CD1c-positive myeloid dendritic cell (primary cell): ENCODE measurements at regions not wholly inside any gene's neighbourhood (a gene's known extent, or its start where the extent isn't known, plus 50 kb on each side); places are given as distances from the start of the nearest gene placed in this dataset.
"Not testable (repeated sequence)": the region's sequence is repeated elsewhere in the genome, so short reads cannot be mapped to it uniquely, and the experiment has no call there.

Source experiments
- DNase-seq: peaks from one replicate; pipeline ENCODE4 v3.0.0-alpha.2; 2016; ENCODE audit errors: extremely low spot score

DNA sequence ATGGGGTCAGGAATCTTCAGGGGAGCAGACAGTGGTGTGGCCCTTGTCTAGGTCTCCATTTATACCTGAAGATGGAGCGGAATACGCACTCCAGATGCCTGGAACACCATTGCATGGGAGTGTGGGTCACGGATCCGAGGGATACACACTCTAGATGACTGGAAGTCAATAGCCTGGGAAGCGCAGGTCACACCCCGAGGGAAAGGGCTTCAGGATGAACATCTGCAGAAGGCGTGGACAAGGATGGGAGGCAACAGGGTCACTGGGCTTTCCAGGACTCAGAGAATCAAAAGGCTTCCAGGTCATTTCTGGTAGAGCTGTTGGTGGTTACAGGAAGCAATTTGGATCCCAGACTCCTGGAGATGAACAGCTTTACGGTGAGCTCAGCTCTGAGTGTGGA is 382.2 kb upstream of the KLF6 start:
- no peak for DNase-seq

DNA sequence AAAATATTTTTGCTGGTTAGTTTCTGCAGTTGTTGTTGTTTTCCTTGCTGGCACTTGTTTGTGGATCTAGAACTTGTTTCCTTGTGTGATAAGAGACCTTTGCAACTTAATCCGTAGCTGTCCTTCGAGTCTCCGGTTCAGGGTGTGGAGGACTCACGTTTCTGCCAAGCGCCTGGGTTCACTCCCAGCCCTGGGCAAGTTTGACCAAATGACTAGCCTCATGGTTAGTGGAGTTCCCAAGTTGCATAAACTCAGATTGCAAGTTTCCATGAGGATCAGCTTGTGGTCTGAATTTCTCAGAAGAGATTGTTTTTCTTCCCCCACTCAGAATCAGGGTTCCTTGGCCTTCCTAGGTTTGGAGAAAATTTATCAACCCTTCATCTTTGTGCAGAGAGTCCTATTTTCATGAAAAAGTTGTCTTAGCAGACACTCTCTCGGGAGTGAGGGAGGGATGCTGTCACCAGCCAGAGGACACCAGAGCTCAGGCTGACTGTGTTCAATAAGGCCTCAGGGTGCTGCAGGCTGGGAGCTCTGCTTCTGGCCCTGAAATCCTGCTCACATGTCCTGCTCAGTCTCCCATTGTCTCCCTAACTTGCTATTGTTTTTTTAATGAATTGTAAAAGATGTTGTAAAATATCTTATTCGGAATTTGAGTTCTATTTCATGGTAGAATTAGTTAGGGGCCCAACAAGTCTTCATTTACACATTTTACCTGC is 377.7 kb upstream of the KLF6 start:
- no peak for DNase-seq

DNA sequence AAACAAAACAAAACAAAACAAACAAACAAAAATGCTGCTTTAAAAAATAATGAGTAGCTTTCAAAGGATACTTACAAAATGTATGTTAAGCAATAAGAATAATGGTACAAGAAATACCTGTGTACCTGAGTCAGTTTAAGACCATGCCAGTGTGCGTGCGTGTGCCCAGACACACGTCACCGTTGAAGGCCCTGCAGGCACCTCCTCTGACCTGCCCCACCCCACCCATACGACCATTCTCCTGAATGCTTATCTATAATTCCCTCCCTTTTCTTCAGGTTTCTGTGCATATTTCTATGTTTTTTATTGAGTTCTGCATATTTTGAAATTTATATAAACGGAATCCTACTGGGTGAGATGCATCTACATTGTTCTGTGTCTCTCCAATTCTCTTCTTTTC is 374.2 kb upstream of the KLF6 start:
- DNase-seq: no peak

DNA sequence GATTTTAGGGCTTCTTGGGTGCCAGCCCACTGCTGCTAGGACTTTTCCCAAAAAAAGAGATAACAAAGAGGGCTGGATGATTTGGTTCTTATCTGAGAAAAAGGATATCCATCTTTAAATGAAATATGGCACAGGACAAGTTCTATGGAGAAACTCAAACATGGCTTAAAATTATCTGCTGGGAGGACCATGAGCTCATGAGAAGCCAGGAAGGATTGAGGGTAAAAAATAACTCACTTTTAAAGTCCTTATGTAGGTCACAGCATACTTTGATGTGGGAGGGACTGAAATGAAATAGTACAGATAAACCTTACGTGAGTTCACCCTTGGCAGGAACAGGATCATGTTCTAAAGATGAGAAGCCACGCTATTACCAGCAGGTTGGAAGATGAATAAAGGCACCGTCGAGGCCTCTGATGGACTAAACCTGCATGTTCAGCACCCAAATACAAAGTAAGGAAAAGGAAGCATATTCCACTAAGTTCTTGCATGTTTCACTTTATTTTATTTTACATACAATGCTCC is 369.2 kb upstream of the KLF6 start:
- DNase-seq: no peak

DNA sequence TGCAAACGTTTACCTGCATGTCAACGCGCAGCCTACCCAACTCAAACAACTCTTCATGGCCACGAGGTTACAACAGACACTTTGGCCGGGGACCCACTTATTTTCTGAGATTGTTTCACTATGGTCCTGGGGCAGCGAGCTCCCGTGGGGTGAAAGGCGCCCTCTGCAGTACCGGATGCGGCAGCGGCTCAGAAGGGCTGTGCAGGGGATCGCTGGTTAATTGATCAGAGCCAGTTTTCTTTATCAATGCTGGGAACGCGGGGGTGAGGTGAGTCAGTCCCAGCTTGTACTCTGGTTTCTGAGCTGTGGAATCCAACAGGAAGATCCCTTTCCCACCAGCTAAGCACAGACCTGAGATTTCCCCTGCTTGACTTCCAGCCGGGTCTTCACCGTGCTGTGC is 366.5 kb upstream of the KLF6 start:
- no peak for DNase-seq

DNA sequence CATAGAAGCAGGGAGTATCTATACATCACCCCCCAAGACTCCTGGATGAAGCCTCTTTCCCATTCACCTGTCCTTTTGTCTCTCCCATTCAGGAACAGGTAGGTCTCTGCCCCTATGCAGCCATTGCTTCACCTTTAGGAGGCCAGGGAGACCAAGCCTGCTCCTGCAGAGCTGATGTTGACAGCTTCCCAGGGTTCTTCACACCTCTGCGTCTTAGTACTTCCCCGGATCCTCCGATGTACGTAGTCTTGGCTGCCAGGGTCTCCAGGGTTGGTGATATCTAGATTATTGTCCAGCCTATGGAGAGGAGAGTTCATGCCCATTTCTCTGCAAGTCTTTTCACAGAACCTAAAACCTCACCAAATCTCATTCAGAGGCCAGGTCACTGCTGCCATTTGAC is 365.7 kb upstream of the KLF6 start:
- DNase-seq: no peak

DNA sequence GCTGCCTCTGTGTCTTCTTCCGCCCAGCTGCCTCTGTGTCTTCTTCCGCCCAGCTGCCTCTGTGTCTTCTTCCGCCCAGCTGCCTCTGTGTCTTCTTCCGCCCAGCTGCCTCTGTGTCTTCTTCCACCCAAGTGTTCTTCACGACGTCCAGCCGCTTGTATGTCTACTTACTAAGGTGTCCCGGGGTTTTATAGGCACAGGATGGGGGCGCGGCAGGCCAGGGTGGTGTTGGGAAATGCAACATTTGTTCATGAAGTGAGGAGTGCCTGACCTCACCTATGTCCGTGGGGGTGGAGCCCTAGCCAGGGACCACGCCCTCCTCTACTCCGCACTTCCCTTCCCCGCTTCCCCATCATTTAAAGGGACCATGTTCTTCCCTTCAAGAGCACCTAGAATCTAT is 364.5 kb upstream of the KLF6 start:
- not testable (repeated sequence) for DNase-seq

DNA sequence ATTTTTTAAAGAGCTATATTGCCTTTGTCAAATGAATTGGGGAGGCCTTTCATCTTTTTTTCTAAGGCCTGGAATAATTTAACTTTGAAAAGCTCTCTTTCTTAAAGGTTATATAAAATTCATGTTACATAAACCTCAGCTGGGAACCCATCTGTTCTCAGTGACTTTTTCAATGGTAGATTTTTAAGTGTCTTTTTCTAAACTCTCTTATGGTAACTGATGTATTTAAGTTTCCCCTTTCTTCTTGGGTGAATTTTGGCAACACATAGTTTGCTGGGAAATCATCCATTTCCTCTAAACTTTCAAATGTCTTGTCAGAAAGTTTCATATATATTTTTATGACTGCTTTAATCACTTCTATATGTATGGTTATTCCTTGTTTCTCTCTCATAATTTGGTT is 362.2 kb upstream of the KLF6 start:
- DNase-seq: no peak

DNA sequence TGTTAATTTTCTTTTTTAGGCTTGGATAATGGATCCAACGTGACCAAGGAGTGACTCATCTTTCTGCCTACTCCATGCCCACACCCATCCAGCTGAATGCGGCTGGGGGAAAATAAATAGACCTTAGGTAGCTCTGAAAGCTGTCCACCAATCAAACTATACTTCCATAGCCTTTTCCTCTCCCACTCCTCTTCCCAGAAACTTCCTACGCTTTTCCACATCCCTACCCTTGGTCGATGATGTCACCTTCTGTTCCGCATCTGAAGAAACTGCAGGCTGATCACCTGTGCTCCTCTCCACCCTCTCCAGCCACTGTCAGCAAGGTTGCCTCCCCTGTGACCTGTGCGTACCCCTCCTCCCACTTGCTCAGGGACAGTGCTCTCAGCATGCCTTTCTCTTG is 359.8 kb upstream of the KLF6 start:
- DNase-seq: no peak

DNA sequence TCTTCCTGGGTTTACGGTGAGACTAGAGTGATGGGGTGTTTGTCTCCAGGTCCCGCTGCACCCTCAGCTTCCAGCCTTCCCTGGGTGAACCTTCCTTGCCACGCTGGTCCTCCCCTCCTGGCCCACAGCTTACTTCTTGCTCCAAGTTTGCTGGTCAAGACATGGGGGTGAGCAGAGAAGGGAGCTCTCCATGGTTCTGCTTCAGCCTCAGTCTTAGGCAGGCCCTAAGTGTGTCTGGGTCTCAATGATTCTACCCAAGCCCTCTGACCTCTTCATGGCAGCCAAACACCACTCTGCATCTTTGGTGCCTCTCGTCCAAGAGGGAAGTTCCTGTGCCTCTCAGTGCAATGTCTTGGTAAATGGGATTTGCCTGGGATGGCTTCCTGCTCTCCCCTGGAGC is 356.5 kb upstream of the KLF6 start:
- no peak for DNase-seq

DNA sequence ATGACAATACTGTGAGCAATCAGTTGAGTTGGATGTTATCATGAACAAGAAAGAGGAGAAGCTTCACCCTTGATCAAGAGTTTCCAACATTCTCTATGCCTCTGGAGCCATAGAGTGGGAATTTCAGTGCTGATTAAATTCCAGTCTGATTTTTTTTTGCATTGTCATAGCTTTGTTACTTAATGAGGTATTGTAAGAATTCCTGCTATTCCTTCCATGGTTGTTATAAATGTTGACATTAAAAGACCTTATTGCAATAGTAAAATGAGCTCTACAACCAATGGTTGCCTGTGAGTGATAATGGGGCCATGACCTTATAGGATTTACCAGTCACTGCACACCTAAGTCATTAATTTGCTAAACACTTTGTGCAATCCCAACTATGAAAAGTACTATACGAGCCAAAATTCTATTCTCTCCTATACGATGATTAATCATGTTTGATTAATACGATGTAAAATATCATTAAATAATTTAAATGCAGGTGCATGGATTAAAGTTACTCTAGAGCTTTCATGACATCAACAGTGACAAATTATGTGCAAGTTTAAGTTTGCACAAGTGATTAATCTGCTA is 353.2 kb upstream of the KLF6 start:
- DNase-seq: no peak

DNA sequence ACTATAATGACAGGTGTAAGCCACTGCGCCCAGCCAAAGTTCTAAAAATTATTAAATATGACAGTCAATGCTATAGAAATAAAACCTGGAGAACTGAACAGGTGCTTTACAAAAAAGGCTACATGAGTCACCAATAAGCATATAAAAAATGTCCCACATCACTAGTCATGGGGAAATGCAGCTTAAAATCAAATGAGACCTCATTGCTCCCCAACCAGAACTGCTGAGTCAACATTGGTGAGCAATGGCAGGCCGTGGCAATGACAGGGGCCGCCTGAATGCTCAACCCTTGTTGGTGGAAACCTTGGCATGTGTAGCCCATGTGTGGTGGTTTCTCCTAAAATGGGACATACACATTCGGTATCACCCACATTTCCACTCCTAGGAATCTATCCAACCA is 352.3 kb upstream of the KLF6 start:
- DNase-seq: no peak

DNA sequence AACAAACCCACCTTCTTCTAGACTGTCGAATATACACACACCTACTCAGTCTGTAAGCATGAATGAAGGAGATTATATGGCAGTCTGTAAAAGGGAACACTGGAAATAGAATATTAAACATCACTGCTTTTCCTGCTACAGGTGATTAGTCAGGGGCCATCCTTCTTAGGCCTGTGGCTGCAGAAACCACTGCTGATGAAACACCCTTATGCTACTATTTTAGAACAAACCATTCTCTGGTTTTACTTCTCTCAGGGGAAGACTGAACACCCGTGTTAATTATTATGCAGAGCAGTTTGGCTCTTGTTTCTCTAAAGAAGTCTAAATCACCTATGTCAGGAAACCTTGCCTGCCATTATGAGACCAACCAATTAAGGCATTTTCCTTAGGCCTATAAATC is 351.1 kb upstream of the KLF6 start:
- DNase-seq: no peak

DNA sequence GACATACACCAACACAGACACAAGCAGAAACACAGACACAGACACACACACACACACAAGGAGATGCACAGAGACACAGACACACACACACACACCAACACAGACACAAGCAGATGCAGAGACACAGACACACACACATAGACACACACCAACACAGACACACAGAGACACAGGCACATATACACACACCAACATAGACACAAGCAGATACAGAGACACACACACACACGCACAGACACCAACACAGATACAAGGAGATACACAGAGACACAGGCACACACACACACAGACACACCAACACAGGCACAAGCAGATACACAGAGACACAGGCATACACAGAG is 347.2 kb upstream of the KLF6 start:
- no peak for DNase-seq

DNA sequence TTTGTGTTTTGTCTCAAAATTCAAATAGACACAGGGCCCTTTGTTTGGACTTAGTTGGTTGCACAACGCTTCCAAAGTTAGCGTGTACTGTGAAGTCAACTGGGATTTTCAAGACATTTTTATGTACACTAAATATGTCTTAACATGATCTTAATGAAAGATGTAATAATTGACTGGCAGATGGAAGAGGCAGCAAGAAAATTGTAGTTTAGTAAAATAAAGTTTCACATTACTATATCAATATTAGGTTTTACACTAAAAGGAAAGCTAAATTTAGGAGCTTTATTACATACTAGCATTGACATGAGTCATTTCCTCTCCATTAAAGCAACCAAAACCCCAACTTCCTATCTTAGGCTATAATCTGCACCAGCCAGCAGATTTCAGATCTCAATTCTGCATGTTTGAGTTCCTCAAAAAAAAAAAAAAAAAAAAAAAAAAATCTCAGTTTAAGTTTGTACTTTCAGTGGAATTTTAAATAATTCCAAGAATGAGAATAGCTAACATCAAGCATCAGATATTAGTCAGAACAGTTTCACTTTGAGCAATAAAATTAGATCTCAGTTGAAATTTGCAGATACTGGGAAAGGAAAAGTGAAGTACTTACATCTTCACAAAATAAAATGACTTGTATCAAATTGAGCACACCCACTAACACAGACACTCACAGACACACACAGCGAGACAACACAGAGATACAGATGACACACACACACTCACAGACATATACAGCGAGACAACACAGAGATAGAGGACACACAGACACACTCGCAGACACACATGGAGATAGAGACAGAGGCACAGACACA is 346.6 kb upstream of the KLF6 start:
- peak; percentile 93 for DNase-seq

DNA sequence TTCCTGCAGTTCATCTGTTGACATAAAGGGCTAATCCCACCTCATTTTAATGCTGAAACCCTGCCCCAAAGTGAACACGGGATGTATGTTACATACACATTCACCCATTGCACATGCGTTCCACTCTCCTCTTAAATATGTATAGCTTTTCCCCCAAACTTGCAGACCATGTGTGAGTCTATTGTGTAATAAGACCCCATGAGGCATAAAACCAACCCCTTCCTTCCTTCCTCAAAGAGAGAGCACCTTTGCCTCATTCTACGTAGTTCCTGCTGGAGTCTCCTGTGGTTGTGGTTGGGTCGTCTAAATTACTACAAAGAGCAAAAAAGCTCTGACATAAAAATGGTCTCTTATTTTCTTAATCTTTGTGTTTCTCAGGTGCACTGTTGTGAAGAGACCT is 345.7 kb upstream of the KLF6 start:
- DNase-seq: peak; percentile 64

DNA sequence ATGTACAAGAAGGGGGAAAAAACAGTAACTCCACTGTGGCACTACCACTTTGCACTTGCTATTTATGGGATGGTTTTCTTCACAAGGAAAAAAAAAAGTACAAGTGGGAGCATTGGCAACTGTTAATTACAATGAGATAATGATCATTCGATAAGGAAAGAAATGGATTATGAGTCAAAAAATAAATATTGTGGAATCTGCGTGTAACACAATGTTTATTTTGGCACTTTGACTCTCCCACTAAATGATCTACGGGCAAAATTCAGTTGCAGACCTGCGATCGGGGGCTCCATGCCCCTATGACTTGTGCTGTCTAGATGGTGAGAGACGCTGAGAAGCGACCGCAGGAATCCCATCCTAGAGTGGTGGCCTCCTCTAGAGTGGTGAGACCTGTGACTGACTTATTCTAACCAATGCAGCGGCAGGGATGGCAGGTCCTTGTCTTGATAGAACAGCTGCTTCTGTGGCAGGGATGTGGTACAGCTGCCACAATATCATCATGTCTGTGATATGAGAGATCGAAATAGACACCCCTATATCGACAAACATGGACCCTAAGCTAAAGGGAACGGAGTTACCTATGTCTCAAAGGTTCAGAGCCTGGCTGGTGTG is 345.0 kb upstream of the KLF6 start:
- DNase-seq: no peak

DNA sequence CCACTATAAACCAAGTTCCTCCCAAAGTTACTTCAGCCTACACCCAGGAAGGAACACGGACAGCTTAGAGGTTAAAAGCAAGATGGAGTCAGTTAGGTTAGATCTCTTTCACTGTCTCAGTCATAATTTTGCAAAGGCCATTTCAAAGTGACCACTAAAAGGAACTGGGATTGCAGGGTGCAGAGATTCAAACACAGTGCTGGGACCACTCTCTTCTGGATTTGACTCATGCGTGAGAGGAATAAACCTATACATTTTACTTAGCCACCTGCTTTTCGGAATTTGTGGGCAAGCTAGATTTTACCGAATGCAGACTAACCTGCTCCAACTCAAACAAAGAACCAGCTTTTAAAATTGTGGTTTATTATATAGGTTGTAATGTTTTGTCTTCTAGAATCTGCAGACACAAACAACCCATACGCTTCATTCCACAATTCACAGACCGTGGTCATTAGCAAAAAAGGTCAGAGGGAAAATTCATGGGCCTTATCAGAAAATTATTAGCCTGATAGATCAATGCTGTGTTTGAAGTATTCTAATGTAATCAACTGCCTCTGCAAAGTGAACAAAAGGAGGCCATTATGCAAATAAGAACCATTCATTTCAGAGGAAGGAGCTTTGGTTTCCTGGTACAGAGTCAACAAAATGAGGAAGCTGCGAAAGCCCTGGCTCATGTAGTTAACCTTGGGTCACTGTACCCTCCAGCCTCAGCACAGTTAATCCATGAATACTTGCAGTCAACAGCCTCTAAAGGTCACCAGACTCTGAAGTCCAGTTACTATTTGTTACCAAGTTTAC is 342.7 kb upstream of the KLF6 start:
- peak; percentile 85 for DNase-seq

DNA sequence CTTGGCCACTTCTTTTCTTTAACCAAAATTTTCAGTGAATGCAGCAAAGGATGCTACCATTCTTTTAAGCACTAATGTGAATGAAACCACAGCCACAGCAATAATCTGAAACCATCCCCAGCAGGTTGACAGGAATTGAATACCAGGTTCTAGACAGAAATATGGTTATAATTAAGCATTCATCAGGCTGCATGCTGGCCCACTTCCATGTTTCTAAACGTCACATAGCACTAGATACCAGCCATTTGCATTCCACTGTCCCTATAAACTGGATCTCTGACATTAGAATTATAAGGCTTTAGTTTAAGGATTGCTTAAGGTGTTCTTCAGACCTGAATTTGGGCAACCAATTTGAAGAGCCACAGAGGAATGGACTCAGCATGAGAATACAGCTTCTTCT is 340.8 kb upstream of the KLF6 start:
- no peak for DNase-seq

DNA sequence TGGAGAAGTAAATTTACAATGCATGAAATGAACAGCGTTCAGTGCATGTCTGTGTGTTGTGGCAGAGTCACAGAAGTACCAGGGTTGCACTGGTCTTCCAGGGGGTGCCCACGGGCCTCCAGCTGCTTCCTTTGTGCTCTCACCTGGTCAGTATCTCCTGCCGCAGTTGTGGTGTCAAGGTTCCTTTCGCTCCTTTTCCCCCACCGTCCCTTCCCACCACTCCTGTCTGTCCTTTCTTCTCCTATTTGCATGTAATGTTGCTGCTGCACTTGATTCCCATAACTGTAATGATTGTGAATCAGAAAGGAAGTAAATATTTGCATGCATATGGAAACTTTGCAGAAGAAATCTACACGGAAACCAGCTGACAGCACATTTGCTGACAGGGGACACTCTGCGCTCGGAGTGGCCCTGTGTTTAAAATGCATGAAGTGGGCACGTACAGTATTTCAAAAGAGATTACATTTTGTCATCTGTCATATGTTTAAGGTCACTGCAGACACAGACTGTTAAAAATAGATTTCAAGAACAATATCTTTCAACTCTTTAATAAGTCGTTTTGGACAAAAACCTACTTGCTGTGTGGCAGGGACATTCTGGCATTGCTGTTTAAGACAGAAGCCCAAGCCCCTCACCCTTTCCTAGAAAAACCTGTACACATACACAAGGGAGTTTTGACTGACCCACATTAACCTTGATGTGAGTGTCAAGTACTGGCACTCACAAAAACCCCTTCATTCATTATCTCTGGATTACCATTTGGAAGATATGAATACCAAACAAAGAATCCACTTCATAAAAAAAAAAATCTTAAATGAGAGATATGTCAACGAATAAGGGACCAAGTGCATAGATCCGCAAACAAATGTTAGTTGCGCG is 336.7 kb upstream of the KLF6 start:
- DNase-seq: peak; percentile 80
